HG03097 (cell line): ENCODE measurements at regions not wholly inside any gene's neighbourhood (a gene's known extent, or its start where the extent isn't known, plus 50 kb on each side); places are given as distances from the start of the nearest gene placed in this dataset.

ENCODE experiments used
- ATAC-seq: cut with Tn5 transposase; IDR thresholded peaks from one replicate; pipeline ENCODE4 v1.9.1; 2021; ENCODE audit not compliant: unreplicated experiment, low FRiP score

GRCh38 chr15:62841269-62841628 lies 201.3 kb upstream of the TPM1 start:
- ATAC-seq = no peak

GRCh38 chr15:62841891-62842559 lies 200.5 kb upstream of the TPM1 start:
- no peak for ATAC-seq

GRCh38 chr15:62843311-62843710 lies 199.2 kb upstream of the TPM1 start:
- no peak for ATAC-seq

GRCh38 chr15:62844564-62845240 lies 197.8 kb upstream of the TPM1 start:
- no peak for ATAC-seq

GRCh38 chr15:62845241-62846126 lies 197.1 kb upstream of the TPM1 start:
- ATAC-seq = no peak

- ATAC-seq = no peak
Measured at GRCh38 chr15:62846131-62846804, 196.3 kb upstream of the TPM1 start.

GRCh38 chr15:62846805-62847495 lies 195.6 kb upstream of the TPM1 start:
- no peak for ATAC-seq

- ATAC-seq = no peak
Measured at GRCh38 chr15:62847900-62848489, 194.6 kb upstream of the TPM1 start.

- no peak for ATAC-seq
Measured at GRCh38 chr15:62848632-62849050, 193.9 kb upstream of the TPM1 start.

GRCh38 chr15:62849316-62850106 lies 193.0 kb upstream of the TPM1 start:
- ATAC-seq = no peak

- no peak for ATAC-seq
Measured at GRCh38 chr15:62850318-62850717, 192.2 kb upstream of the TPM1 start.

- no peak for ATAC-seq
Measured at GRCh38 chr15:62850791-62851291, 191.7 kb upstream of the TPM1 start.

- ATAC-seq = no peak
Measured at GRCh38 chr15:62853114-62853840, 189.3 kb upstream of the TPM1 start.

GRCh38 chr15:62853841-62854225 lies 188.7 kb upstream of the TPM1 start:
- no peak for ATAC-seq

GRCh38 chr15:62854420-62855084 lies 188.0 kb upstream of the TPM1 start:
- ATAC-seq = no peak

- ATAC-seq = no peak
Measured at GRCh38 chr15:62855085-62855476, 187.5 kb upstream of the TPM1 start.

GRCh38 chr15:62856466-62857246 lies 185.9 kb upstream of the TPM1 start:
- ATAC-seq = no peak
